ENCODE measurements at regions not wholly inside any gene's neighbourhood (a gene's known extent, or its start where the extent isn't known, plus 50 kb on each side); places are given as distances from the start of the nearest gene placed in this dataset.

DNA sequence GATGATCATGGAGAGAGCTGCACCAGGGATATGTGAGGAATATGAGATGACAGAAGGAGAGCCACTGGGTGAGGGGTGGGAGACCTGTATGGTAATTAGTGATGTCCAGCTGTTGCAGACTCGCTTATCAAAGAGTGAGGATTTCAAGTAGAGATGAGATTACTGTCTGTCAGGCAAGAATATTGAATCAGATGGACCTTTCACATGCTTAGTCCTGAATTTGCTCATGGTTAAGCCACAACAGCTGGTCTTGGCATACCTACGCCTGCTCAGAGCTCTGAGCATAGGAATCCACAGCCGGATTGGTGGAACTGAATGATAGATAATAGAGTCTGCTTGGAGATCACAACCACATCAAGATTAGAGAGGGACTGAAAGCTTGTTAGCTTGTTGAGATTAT, 115.2 kb upstream of the ARHGAP5 start:
- H3K4me3 ChIP-seq (ENCODE audit: low read depth, low read length), result no peak overlapping the region
- TF ChIP-seq, protein P1, sequence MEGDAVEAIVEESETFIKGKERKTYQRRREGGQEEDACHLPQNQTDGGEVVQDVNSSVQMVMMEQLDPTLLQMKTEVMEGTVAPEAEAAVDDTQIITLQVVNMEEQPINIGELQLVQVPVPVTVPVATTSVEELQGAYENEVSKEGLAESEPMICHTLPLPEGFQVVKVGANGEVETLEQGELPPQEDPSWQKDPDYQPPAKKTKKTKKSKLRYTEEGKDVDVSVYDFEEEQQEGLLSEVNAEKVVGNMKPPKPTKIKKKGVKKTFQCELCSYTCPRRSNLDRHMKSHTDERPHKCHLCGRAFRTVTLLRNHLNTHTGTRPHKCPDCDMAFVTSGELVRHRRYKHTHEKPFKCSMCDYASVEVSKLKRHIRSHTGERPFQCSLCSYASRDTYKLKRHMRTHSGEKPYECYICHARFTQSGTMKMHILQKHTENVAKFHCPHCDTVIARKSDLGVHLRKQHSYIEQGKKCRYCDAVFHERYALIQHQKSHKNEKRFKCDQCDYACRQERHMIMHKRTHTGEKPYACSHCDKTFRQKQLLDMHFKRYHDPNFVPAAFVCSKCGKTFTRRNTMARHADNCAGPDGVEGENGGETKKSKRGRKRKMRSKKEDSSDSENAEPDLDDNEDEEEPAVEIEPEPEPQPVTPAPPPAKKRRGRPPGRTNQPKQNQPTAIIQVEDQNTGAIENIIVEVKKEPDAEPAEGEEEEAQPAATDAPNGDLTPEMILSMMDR (IDR thresholded peaks at IDR 0.05; ENCODE audit: low read depth, low read length, missing control alignments), result no peak
- in situ Hi-C loops (cut with HindIII; ENCODE audit: low sequenced_read_pairs), result no loop called here
- no peak for DNase-seq (ENCODE audit: low read depth)

DNA sequence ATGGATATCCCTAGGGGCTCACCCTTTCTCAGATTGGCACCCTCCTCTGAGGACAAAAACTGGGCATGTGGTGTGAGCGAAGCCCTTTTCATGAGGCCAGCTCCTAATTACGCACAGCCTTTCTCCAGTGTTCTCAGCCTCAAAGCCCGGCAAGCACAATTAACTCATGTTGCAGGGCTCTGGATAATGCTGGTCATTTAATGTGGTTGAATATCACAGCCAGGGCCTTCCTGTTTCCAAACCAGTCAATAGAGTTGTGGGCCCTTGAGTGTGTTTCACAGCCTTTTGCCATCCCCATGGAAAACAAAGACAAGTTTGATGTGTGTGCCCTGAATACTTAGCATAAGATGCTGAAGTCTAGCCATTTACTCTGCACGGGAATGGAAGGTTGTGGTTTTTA, 114.2 kb upstream of the ARHGAP5 start:
- H3K4me3 ChIP-seq (ENCODE audit: low read depth, low read length), result no peak overlapping the region
- DNase-seq (ENCODE audit: low read depth), result no peak
- TF ChIP-seq, protein P1 (IDR thresholded peaks at IDR 0.05; ENCODE audit: low read depth, low read length, missing control alignments), result no peak
- in situ Hi-C loops (cut with HindIII; ENCODE audit: low sequenced_read_pairs), result no loop called here

DNA sequence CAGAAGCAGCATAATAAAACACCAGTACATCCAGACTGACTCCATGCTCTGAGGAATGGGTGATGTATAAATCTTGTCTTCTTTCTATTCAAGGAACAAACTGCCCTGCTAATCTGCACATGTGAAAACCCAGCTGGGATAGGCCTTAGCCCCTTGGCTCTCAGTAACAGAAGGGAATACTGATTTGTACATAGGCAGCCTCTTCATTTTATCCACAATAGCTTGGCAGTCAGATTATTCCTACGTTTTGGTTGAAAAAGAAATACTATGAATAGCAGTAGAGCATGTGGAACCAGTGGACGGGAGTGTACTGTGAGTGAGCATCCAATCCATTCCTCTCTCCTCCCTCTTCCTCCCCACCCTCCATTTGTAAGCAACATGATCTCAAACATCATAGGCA, 113.5 kb upstream of the ARHGAP5 start:
- in situ Hi-C loops (cut with HindIII; ENCODE audit: low sequenced_read_pairs), result no loop called here
- TF ChIP-seq, protein P1 (IDR thresholded peaks at IDR 0.05; ENCODE audit: low read depth, low read length, missing control alignments), result no peak
- H3K4me3 ChIP-seq (ENCODE audit: low read depth, low read length), result no peak overlapping the region
- no peak for DNase-seq (ENCODE audit: low read depth)

DNA sequence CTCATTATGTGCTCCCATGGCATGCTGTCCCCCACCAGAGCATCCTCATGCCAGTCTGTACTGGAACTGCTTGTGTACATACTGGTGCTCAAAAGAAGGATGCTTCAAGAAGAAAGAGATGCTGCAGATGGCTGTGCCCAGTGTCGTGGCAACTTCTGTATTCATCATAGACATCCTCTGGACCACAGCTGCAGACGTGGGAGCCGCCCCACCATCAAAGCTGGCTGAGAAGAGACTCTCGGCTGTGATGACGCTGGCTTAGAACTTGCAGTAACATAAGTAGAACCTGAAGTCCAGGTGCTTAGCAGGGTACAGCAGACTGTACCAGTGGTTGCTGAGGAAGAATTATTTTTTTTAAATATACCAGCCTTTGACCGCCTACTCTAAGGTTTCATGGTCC, 112.6 kb upstream of the ARHGAP5 start:
- in situ Hi-C loops (cut with HindIII; ENCODE audit: low sequenced_read_pairs), result no loop called here
- no peak overlapping the region for H3K4me3 ChIP-seq (ENCODE audit: low read depth, low read length)
- TF ChIP-seq, protein P1 (IDR thresholded peaks at IDR 0.05; ENCODE audit: low read depth, low read length, missing control alignments), result no peak
- no peak for DNase-seq (ENCODE audit: low read depth)

DNA sequence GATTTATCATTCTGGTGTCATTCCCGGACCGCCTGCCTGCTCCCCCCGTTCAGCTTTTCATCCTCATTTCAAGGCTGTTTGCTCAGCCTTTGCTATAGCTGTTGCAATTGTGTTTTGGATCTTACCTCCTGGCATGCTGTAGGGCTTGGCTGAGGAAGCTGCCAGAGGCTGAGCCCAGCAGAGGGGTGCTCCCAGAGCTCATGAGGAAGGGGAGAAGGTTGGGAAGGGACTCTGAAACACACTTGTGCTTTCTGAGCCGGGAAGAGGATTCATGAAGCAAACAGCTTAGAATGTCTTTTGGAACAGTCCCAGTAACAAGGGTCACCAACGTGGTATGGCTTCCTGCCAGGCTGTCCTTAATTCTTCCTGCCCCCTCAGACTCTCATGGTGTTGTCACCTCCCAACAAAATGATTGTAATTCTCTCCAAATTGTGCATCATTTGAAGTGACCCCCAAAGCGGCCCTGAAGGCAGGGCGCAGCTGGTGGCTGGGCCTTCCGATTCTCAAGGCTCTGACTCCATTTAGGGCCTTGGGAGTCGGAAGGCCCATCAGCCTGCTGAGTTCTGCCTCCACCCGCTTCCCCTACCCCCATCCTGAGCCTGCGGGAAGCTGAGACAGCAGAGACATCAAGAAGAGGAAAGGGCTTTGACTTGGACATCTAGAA, 111.9 kb upstream of the ARHGAP5 start:
- H3K4me3 ChIP-seq (ENCODE audit: low read depth, low read length), result no peak overlapping the region
- TF ChIP-seq, protein P1 (IDR thresholded peaks at IDR 0.05; ENCODE audit: low read depth, low read length, missing control alignments), result no peak
- no peak for DNase-seq (ENCODE audit: low read depth)
- in situ Hi-C loops (cut with HindIII; ENCODE audit: low sequenced_read_pairs), result no loop called here

DNA sequence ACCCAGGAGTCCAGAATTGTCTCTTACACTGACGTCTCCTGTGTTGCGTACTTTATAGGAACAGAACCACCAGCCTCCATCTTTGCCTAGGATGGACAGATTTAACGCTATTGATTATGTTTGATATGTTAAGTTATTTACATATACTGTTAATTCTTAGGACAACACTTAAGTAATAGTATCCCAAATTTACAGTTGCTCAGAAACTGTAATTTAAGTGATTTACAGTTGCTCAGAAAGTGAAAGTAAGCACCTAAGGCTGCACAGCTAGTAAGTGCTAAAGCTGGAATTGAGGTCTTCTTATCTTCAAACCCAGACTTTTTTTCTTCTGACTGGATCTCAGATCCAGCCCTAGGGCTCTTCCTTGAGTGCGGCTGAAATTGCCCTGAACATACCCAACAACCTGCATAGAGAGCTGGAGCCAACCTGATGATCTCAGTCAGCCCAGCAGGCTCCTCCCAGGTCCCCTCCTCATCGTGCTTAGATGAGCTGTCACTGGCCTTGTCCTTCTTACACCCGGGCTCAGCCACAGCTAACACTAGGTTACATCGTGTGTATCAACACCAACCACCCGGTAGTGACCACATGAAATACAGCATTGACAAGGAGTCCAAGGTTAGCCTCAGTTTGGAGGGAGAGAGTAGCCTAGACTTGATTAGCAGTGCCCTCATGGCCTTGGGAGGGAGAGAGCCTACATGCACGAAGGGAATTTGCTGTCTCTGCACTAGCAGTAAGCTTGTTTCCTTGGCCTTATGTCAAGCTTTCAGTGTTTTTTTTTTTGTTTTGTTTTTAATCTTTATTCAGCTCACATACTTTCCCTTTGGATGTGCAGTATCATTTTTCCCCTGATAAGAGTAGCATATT, 111.1 kb upstream of the ARHGAP5 start:
- in situ Hi-C loops (cut with HindIII; ENCODE audit: low sequenced_read_pairs), result no loop called here
- DNase-seq (ENCODE audit: low read depth), result no peak
- TF ChIP-seq, protein P1 (IDR thresholded peaks at IDR 0.05; ENCODE audit: low read depth, low read length, missing control alignments), result no peak
- no peak overlapping the region for H3K4me3 ChIP-seq (ENCODE audit: low read depth, low read length)

All from astrocyte of the cerebellum (primary cell).